SHP77 (cell line): ENCODE measurements at regions not wholly inside any gene's neighbourhood (a gene's known extent, or its start where the extent isn't known, plus 50 kb on each side); places are given as distances from the start of the nearest gene placed in this dataset.

ENCODE experiments used
- DNase-seq, 2 experiments: peaks; one replicate each; lab custom pipeline; 2025; lab: John Stamatoyannopoulos, UW

GRCh38 chr2:5990086-5990485 is 297.9 kb downstream of the SOX11 start:
- no peak for DNase-seq

GRCh38 chr2:5991305-5991968 is 299.3 kb downstream of the SOX11 start:
- no peak for DNase-seq

GRCh38 chr2:5995832-5996231 is 303.6 kb downstream of the SOX11 start:
- no peak for DNase-seq

- DNase-seq: no peak
Observed at GRCh38 chr2:6008186-6008585, 316.0 kb downstream of the SOX11 start.

- DNase-seq: no peak
Observed at GRCh38 chr2:6008726-6009125, 316.5 kb downstream of the SOX11 start.

- DNase-seq: no peak
Observed at GRCh38 chr2:6010163-6010562, 318.0 kb downstream of the SOX11 start.

GRCh38 chr2:6011921-6012320 is 319.7 kb downstream of the SOX11 start:
- no peak for DNase-seq

GRCh38 chr2:6017736-6018286 is 325.6 kb downstream of the SOX11 start:
- DNase-seq: no peak

- no peak for DNase-seq
Observed at GRCh38 chr2:6024229-6024628, 332.0 kb downstream of the SOX11 start.

- DNase-seq: no peak
Observed at GRCh38 chr2:6024784-6025183, 332.6 kb downstream of the SOX11 start.

GRCh38 chr2:6025391-6025790 is 333.2 kb downstream of the SOX11 start:
- no peak for DNase-seq

GRCh38 chr2:6027066-6027465 is 334.9 kb downstream of the SOX11 start:
- no peak for DNase-seq

- no peak for DNase-seq
Observed at GRCh38 chr2:6031200-6031867, 339.1 kb downstream of the SOX11 start.

- DNase-seq: no peak
Observed at GRCh38 chr2:6036211-6036610, 344.0 kb downstream of the SOX11 start.

GRCh38 chr2:6043238-6043637 is 351.1 kb downstream of the SOX11 start:
- no peak for DNase-seq

GRCh38 chr2:6052649-6053048 is 360.5 kb downstream of the SOX11 start:
- no peak for DNase-seq

- peak; percentile 55 to 77 for DNase-seq
Observed at GRCh38 chr2:6053743-6054142, 361.6 kb downstream of the SOX11 start.

GRCh38 chr2:6054161-6054671 is 362.0 kb downstream of the SOX11 start:
- DNase-seq: peak; percentile 80 to 85

GRCh38 chr2:6060992-6061663 is 368.9 kb downstream of the SOX11 start:
- no peak for DNase-seq

GRCh38 chr2:6064757-6065156 is 372.6 kb downstream of the SOX11 start:
- DNase-seq: no peak

GRCh38 chr2:6065703-6066102 is 373.5 kb downstream of the SOX11 start:
- DNase-seq: no peak

- DNase-seq: no peak
Observed at GRCh38 chr2:6067089-6067488, 374.9 kb downstream of the SOX11 start.

GRCh38 chr2:6067806-6068205 is 375.6 kb downstream of the SOX11 start:
- DNase-seq: no peak
